Fibroblast of skin of right quadriceps (primary cell): ENCODE measurements at regions not wholly inside any gene's neighbourhood (a gene's known extent, or its start where the extent isn't known, plus 50 kb on each side); places are given as distances from the start of the nearest gene placed in this dataset.

Experiments used
- DNase-seq: peaks from one replicate; pipeline ENCODE4 v3.0.0-alpha.2; 2013

- DNase-seq, result no peak
Observed at GRCh38 chrX:15977644-15978043, 123.0 kb upstream of the AP1S2 start.

- no peak for DNase-seq
Observed at GRCh38 chrX:15976396-15976795, 121.8 kb upstream of the AP1S2 start.

DNA sequence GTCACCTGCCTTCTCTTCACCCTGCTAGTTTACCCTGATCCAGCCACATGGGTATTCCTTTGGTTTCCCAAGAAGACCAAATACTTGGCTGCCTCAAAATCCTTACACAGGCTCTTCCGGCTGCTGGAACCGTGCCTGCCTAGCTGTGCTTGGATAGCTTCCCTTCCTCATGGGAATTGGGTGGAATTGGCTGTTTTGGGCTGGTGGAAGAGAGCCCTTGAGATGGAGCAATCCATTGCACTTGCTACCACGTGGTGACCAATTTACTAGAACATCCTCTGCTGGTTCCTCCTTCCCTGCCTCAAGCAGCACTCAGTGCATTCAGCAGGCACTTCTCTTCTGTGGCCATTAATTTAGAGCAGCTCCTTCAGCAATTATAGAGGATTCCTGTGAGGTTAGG, 119.3 kb upstream of the AP1S2 start:
- peak; percentile 11 for DNase-seq

DNA sequence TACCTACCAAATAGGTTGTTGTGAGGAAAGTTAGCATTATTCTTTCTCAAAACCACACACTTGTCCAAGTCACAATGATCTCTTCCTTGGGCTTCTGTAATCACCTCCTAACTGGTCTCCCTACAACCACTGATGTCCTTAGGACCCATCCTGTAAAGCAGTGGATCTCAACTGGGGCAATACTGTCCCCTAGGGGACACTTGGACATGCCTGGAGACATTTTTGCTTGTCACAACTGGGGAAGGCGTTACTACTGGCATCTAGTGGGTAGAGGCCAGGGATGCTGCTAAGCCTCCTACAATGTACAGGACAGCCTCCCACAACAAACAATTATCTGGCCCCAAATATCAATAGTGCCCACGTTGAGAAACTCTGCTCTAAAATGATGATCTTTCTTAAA, 118.7 kb upstream of the AP1S2 start:
- peak; percentile 13 for DNase-seq

- DNase-seq, result no peak
Observed at GRCh38 chrX:15971696-15972095, 117.1 kb upstream of the AP1S2 start.

GRCh38 chrX:15963858-15964257, 109.2 kb upstream of the AP1S2 start:
- DNase-seq, result no peak

DNA sequence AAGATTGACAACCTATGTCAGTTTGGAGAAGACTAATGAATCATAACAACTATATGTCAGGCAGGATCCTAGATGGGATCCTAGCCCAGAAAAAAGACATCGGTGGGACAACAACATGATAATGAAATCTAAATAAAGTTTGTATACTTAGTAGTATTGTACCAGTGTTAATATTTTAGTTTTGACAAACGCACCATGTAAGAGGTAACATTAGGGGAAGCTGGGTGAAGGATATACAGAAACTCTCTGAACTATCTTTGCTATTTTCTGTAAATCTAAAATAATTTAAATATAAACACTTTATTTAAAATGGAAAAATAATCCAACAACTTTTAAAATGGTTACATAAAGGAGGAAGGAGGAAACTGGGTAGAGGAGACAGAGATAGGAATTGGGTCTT, 105.6 kb upstream of the AP1S2 start:
- no peak for DNase-seq

GRCh38 chrX:15956681-15957080, 102.1 kb upstream of the AP1S2 start:
- DNase-seq, result peak; percentile 14

- DNase-seq, result no peak
Observed at GRCh38 chrX:15953801-15954200, 99.2 kb upstream of the AP1S2 start.

- DNase-seq, result no peak
Observed at GRCh38 chrX:15952212-15952611, 97.6 kb upstream of the AP1S2 start.

GRCh38 chrX:15948318-15948660, 93.7 kb upstream of the AP1S2 start:
- no peak for DNase-seq

DNA sequence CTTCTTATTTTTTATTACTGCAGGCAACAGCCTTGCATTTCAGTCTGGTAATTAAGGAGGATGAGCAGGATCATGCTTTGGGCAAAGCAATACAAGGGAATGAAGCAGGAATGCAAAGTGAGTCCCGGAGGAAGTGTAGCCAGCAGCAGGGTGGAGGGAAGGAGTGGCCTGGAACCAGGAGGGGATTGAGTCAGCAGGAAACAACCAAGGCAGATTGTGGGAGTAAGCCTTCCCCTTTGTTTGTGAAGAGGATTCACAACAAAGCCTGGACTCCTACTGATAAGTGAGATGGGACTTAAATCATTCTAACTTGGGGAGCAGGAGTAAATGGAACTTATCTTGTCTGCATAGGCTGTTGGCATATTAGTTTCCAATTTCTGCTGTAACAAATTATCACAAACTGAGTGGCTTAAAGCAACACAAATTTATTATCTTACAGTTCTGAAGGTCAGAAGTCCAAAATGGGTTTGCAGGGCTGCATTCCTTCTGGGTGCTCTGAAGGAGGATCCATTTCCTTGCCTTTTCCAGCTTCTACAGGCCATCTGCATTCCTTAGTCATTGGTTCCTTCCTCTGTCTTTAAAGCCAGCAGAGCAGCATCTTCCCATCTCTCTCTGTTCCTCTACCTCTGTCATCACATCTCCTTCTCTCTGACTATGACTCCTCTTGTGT, 93.2 kb upstream of the AP1S2 start:
- peak; percentile 77 for DNase-seq

DNA sequence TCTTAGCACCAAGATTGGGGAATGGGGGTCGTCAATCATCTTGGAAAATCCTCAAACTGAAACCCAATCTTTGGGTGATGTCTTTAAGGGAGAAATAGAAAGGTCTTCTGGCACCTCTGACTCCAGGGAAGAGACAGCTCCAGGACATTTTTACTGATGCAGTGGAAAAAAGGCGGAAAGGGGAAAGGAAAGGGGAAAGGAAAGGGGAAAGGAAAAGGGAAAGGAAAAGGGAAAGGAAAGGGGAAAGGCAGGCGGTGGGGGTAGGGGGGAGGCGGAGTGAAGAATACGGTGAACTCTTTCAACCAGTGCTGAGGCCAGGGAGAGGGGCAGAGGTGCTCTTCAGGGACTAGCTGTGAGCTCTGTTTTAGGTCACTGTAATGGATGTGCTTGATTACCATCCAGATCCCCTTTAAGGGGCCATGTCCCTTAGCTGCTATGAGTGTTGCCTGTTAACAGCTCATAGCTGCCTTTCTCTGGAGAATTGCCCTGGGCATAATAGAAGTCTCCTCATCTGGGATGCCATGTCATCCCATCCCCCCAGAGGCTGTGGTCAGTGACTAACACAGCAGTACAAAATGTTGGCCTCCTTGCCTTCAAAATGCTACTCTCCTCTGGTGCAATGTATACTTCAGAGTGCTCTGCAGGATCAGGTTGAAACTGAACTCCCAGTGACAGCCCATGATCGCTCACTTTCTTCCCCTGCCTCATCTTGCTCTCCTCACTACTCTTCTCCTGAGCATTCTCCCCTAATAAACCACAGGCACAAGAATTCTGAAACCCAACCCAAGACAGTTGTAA, 92.4 kb upstream of the AP1S2 start:
- DNase-seq, result peak; percentile 89

- DNase-seq, result no peak
Observed at GRCh38 chrX:15943391-15943790, 88.8 kb upstream of the AP1S2 start.

GRCh38 chrX:15942307-15942706, 87.7 kb upstream of the AP1S2 start:
- DNase-seq, result no peak

DNA sequence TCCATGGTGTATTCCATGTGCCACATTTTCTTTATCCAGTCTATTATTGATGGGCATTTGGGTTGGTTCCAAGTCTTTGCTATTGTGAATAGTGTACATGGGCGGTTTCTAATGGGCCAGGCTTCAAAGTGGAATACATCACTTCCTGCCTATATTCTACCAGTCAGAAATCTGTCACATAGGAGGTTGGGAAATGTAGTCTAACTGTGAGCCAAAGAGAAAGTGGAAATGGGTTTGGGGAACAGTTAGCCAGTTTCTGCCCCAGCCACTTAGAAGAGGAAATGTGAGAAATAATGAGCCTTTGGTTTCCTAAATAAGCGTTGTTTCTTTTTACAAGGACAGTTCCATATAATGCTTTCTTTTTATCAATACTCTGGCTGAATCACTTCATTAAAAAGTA, 85.1 kb upstream of the AP1S2 start:
- DNase-seq, result no peak

DNA sequence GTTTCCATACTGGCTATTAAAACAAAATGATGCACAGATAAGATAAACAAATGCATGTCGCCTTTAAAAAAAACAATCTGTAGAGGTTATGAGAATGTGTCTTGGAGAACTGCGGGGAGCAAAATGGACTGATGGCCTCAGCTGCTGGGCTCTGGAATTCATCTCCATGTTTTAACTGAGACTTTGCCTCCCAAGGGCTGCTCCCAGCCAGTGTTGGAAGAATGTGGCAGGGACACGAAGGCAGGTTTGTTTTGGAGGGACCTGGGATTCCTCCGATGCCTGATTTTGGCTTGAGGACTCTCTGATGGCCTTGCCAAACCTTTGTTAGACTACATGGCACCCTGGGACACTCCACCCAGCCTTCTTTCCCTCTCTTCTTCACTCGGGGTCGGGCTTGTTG, 83.5 kb upstream of the AP1S2 start:
- no peak for DNase-seq

DNA sequence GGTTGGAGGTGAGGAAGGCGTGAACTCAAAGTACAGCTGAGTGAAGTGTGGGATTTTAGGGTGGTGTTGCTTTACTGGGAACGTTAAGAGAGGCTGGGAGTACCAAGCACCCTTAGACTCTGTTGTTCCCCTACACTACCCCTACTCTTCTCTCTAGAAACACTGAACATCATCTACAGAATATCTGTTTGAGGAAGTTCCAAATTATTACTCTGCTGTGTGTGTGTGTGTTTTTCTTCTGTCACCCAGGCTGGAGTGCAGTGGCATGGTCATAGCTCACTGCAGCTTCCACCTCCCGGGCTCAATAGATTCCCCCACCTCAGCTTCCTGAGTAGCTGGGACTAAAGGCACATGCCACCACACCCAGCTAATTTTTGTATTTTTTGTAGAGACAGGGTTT, 76.7 kb upstream of the AP1S2 start:
- no peak for DNase-seq

DNA sequence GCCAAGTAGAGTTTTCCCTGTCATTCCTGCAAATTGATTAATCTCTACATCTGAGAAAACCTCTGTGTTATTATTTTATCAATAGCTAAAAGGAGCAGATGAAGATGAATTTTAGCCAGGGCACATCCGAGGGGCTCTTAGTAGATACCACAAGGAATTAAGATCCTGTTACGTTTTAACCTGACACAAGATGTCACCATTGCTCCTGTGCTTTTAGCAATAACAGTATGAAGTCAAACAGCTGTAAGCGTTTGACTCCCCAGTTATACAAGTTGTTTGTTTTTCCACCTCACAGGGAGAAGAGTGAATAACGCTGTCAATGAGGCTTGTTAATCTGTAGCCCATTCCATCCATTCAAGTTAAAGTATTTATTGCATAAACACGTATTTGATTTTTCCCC, 76.0 kb upstream of the AP1S2 start:
- DNase-seq, result peak; percentile 62

DNA sequence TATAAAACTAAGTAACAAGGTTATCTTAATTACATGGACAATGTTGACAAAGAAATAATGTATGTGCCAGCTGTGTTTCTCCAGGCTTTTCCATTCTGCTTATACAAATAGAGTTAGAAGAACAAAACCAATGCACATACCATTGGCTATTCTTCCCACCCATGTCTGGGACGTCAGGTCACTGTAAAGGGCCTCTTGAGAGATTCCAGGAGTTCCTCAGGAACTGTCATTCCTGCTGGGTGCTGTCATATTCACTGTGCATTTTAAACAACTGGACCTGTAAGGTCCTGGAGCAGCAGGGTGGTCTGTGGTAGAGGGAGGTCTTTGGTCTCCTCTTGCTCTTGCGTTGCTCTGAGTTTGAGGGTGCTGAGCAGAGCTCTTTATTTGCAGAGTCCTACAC, 74.6 kb upstream of the AP1S2 start:
- no peak for DNase-seq

DNA sequence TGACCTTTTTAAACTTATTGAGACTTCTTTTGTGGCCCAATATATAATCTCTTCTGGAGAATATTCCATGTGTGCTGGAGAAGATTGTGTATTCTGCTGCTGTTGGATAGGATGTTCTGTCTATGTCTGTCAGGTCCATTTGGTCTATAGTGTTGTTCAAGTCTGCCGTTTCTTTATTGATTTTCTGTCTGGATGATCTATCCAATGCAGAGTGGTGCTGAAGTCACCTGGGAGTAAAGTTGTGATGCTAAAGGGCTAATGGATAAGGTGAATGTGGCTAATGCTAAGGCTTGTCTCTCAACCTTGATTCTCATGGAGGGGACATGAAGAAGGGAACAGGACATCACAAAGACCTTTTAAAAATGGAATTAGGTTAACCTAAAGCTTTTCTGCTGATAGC, 72.0 kb upstream of the AP1S2 start:
- DNase-seq, result no peak

DNA sequence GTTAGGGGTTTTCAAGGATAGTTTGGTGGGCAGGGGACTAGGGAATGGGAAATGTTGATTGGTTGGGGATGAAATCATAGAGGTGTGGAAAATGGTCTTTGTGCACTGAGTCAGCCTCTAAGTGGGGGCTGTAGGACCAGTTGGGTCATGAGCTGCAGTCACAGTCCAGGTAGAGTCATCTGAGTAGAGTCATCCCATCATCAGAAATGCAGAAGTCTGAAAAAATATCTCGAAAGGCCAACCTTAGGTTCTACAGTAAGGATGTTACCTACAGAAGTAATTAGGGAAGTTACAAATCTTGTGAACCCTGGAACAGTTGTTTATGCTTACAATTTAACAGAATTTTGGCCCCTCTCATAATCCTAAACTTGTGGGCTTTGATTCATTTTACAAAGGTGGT, 63.4 kb upstream of the AP1S2 start:
- no peak for DNase-seq

GRCh38 chrX:15916704-15917084, 62.1 kb upstream of the AP1S2 start:
- no peak for DNase-seq

DNA sequence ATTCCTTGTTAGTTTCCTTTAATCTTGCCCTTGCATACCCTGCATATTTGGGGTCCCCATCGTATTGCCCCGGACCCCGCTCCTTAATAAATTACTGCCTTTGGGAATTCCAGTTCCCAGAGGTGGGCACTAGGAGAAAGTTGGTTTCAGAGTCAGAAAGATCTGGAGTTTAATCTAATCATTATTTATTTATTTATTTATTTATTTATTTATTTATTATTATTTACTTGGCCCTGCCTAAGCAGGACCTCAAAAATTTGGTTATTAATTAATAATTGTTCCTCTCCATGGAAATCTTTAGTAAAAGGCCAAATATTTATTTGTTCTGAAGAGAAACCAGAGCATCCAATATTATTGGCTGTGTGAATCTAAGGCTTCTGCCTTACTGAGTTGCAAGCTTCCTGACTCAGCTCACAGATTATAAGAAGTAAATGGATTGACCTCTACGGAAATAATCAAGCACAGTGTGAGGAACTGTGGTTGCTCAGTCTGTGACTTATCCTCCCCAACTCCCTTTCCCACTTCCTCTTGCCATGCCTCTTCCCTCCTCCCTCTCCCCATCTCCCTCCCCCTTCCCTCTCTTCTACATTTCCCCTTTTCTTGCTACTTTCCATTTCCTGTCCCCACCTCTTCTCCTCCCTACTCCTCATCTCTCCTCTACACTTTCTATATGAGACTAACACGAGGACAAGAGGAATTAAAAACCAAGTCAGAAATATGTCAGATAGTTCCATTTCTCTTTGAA, 61.5 kb upstream of the AP1S2 start:
- peak; percentile 10 for DNase-seq
